HFFc6 (cell line): ENCODE measurements at regions not wholly inside any gene's neighbourhood (a gene's known extent, or its start where the extent isn't known, plus 50 kb on each side); places are given as distances from the start of the nearest gene placed in this dataset.
"Not testable (repeated sequence)": the region's sequence is repeated elsewhere in the genome, so short reads cannot be mapped to it uniquely, and the experiment has no call there.

Experiments
- DNase-seq: peaks from one replicate; pipeline ENCODE4 v3.0.0-alpha.2; 2018
- H3K27ac Mint-ChIP-seq: 2 replicates; pipeline ENCODE4 v1.8.0; 2020; ENCODE audit warnings: mild to moderate bottlenecking, mixed read lengths
- H3K27me3 Mint-ChIP-seq: 2 replicates; pipeline ENCODE4 v1.8.0; 2021; ENCODE audit warnings: mild to moderate bottlenecking, moderate library complexity, mixed read lengths; ENCODE audit not compliant: insufficient read depth
- H3K36me3 Mint-ChIP-seq: 2 replicates; pipeline ENCODE4 v1.8.0; 2021; ENCODE audit warnings: low read depth, mixed read lengths
- H3K4me1 Mint-ChIP-seq: 2 replicates; pipeline ENCODE4 v1.8.0; 2020; ENCODE audit warnings: low read depth, mixed read lengths
- H3K4me3 Mint-ChIP-seq: 2 replicates; pipeline ENCODE4 v1.8.0; 2020; ENCODE audit warnings: mild to moderate bottlenecking, moderate library complexity, mixed read lengths
- H3K9me3 Mint-ChIP-seq: 2 replicates; pipeline ENCODE4 v1.8.0; 2020; ENCODE audit warnings: mild to moderate bottlenecking, mixed read lengths
- CTCF ChIP-seq: fragments of 200-600 bp; sonication (generic); IDR thresholded peaks from 2 replicates; pipeline ENCODE4 v1.5.0; 2021; ENCODE audit warnings: antibody characterized with exemption, mild to moderate bottlenecking

- peaks cover 6% of the 10 kb centered on the region for H3K9me3 Mint-ChIP-seq
- H3K4me3 Mint-ChIP-seq = no peak overlapping the region
- no peak for DNase-seq
- no peak overlapping the region for H3K27ac Mint-ChIP-seq
- TF ChIP-seq CTCF = no peak
- no peaks in the 10 kb centered on the region for H3K4me1 Mint-ChIP-seq
- no peaks in the 10 kb centered on the region for H3K36me3 Mint-ChIP-seq
- H3K27me3 Mint-ChIP-seq = no peaks in the 10 kb centered on the region; the same call in 1 of the 2 replicates
Observed at GRCh38 chr16:35598696-35599332, 2139.4 kb downstream of the TP53TG3F start.

- DNase-seq = no peak
- no peak overlapping the region for H3K4me3 Mint-ChIP-seq
- no peak overlapping the region for H3K27ac Mint-ChIP-seq
- peaks cover 5% of the 10 kb centered on the region; the same call in 1 of the 2 replicates for H3K9me3 Mint-ChIP-seq
- no peaks in the 10 kb centered on the region for H3K36me3 Mint-ChIP-seq
- no peak for TF ChIP-seq CTCF
- H3K4me1 Mint-ChIP-seq = no peaks in the 10 kb centered on the region
- H3K27me3 Mint-ChIP-seq = no peaks in the 10 kb centered on the region; the same call in 1 of the 2 replicates
Observed at GRCh38 chr16:35599429-35600160, 2140.2 kb downstream of the TP53TG3F start.

GRCh38 chr16:35600161-35600555 lies 2140.7 kb downstream of the TP53TG3F start:
- DNase-seq, H3K4me1 Mint-ChIP-seq, H3K27ac Mint-ChIP-seq, H3K9me3 Mint-ChIP-seq, H3K36me3 Mint-ChIP-seq, H3K27me3 Mint-ChIP-seq, H3K4me3 Mint-ChIP-seq: not testable (repeated sequence)

- TF ChIP-seq CTCF = no peak
- no peak for DNase-seq
- Mint-ChIP-seq H3K4me3 (no peak overlapping the region), H3K9me3 (no peaks in the 10 kb centered on the region; the same call in 1 of the 2 replicates), H3K36me3 (no peaks in the 10 kb centered on the region), H3K27me3 (no peaks in the 10 kb centered on the region; the same call in 1 of the 2 replicates), H3K4me1 (no peaks in the 10 kb centered on the region), H3K27ac (no peak overlapping the region)
Observed at GRCh38 chr16:35602116-35602515, 2142.7 kb downstream of the TP53TG3F start.

GRCh38 chr16:35603371-35603770 lies 2144.0 kb downstream of the TP53TG3F start:
- H3K27ac Mint-ChIP-seq, H3K36me3 Mint-ChIP-seq, H3K9me3 Mint-ChIP-seq, H3K4me1 Mint-ChIP-seq, DNase-seq, H3K27me3 Mint-ChIP-seq, H3K4me3 Mint-ChIP-seq: not testable (repeated sequence)

- no peaks in the 10 kb centered on the region for H3K4me1 Mint-ChIP-seq
- no peak overlapping the region for H3K4me3 Mint-ChIP-seq
- no peak overlapping the region for H3K27ac Mint-ChIP-seq
Observed at GRCh38 chr16:35605921-35606320, 2146.5 kb downstream of the TP53TG3F start.

GRCh38 chr16:35614883-35615282 lies 2155.5 kb downstream of the TP53TG3F start:
- H3K4me1 Mint-ChIP-seq, H3K36me3 Mint-ChIP-seq, DNase-seq, H3K27me3 Mint-ChIP-seq, H3K27ac Mint-ChIP-seq, H3K4me3 Mint-ChIP-seq: not testable (repeated sequence)
- peaks cover 27% of the 10 kb centered on the region for H3K9me3 Mint-ChIP-seq

More at GRCh38 chr16:35605921-35606320, 2146.5 kb downstream of the TP53TG3F start:
- Mint-ChIP-seq H3K36me3 (no peaks in the 10 kb centered on the region), H3K27me3 (no peaks in the 10 kb centered on the region), H3K9me3 (no peaks in the 10 kb centered on the region)
- no peak for DNase-seq
- TF ChIP-seq CTCF = no peak

- not testable (repeated sequence) for H3K4me1 Mint-ChIP-seq, H3K27ac Mint-ChIP-seq, H3K36me3 Mint-ChIP-seq, H3K27me3 Mint-ChIP-seq, H3K4me3 Mint-ChIP-seq, DNase-seq
- H3K9me3 Mint-ChIP-seq = peaks cover 43% of the 10 kb centered on the region
Observed at GRCh38 chr16:35619176-35619575, 2159.8 kb downstream of the TP53TG3F start.
